Neural progenitor cell (in vitro differentiated cells): ENCODE measurements at regions not wholly inside any gene's neighbourhood (a gene's known extent, or its start where the extent isn't known, plus 50 kb on each side); places are given as distances from the start of the nearest gene placed in this dataset.

ENCODE experiments used
- EZH2 ChIP-seq: fragments of 200-600 bp; sonication (generic); IDR thresholded peaks from 2 replicates; pipeline ENCODE4 v1.6.1; 2017; ENCODE audit warnings: antibody characterized with exemption, mild to moderate bottlenecking, moderate library complexity
- EZH2phosphoT487 ChIP-seq: fragments of 200-600 bp; sonication (generic); IDR thresholded peaks from 2 replicates; pipeline ENCODE4 v1.6.1; 2017; ENCODE audit warnings: antibody characterized with exemption

- TF ChIP-seq EZH2phosphoT487: no peak
- TF ChIP-seq EZH2: no peak
Observed at GRCh38 chr4:29653221-29653620, 1066.9 kb upstream of the PCDH7 start.
